Ascending aorta (tissue), 2 donors: ENCODE measurements at regions not wholly inside any gene's neighbourhood (a gene's known extent, or its start where the extent isn't known, plus 50 kb on each side); places are given as distances from the start of the nearest gene placed in this dataset.

Experiments
- DNase-seq, 2 donors: peaks; one replicate each; pipeline ENCODE4 v3.0.0-alpha.2; 2019; ENCODE audit warnings: low spot score in 2 of 2
- H3K27ac ChIP-seq, 2 donors: fragments of 200-600 bp; sonication (generic); one replicate each; pipeline ENCODE4 v1.5.1; 2016 to 2017; ENCODE audit warnings: mild to moderate bottlenecking in 1 of 2
- H3K27me3 ChIP-seq: fragments of 200-600 bp; sonication (generic); one replicate; pipeline ENCODE4 v1.5.1; 2017
- H3K36me3 ChIP-seq, 2 donors: fragments of 200-600 bp; sonication (generic); one replicate each; pipeline ENCODE4 v1.5.1; 2016
- H3K4me1 ChIP-seq, 2 donors: fragments of 200-600 bp; sonication (generic); one replicate each; pipeline ENCODE4 v1.5.1; 2016 to 2017; ENCODE audit warnings: mild to moderate bottlenecking in 1 of 2
- H3K4me3 ChIP-seq, 2 donors: fragments of 200-600 bp; sonication (generic); one replicate each; pipeline ENCODE4 v1.5.1; 2016 to 2017; ENCODE audit warnings: mild to moderate bottlenecking in 1 of 2
- H3K9me3 ChIP-seq, 2 donors: fragments of 200-600 bp; sonication (generic); one replicate each; pipeline ENCODE4 v1.5.1; 2016
- CTCF ChIP-seq, 3 experiments: fragments of 200-600 bp in 2 of 3; fragments of 450-650 bp in 1 of 3; sonication (generic) in 2 of 3; IDR thresholded peaks; one replicate each; pipeline ENCODE4 v1.5.1; 2016 to 2019; ENCODE audit warnings: antibody characterized with exemption in 3 of 3, mild to moderate bottlenecking in 1 of 3, moderate library complexity in 1 of 3
- intact Hi-C: fragments of 100-400 bp; cut with DNase I; formaldehyde crosslinking; loops from one replicate; pipeline ENCODE4 v1.15.1; 2023

DNA sequence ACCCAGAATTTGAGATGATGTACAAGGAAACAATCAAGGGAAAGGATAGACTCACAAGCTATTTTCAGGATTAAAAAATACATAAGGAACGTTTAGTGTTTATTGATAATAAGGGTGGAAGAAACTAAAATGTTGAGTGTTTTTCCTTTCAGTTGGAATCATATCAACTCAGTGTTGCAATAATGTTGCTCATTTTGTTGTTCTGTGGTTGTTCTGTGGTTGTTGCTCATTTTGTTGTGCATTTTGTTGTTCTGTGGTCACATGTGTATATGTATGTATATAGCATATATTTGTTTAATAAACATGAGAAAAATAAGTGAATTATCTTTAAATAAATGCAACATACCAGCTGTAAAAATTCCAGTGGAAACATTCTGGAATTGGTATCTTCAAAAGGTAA is 262.4 kb upstream of the SPRY2 start:
- Histone ChIP-seq H3K27me3 (no peaks in the 10 kb centered on the region), H3K4me3 (no peak overlapping the region)
- no peak for TF ChIP-seq CTCF (IDR thresholded peaks at IDR 0.05)

GRCh38 chr13:80599765-80600164 is 258.8 kb upstream of the SPRY2 start:
- intact Hi-C loops = no loop called here
- Histone ChIP-seq H3K27me3 (no peaks in the 10 kb centered on the region), H3K4me3 (no peak overlapping the region), H3K4me1 (no peaks in the 10 kb centered on the region), H3K27ac (no peak overlapping the region), H3K36me3 (no peaks in the 10 kb centered on the region), H3K9me3 (no peaks in the 10 kb centered on the region)
- no peak for DNase-seq
- no peak for TF ChIP-seq CTCF (IDR thresholded peaks at IDR 0.05)

More for the DNA sequence above, 262.4 kb upstream of the SPRY2 start:
- Histone ChIP-seq H3K9me3 (no peaks in the 10 kb centered on the region), H3K36me3 (no peaks in the 10 kb centered on the region), H3K4me1 (no peaks in the 10 kb centered on the region), H3K27ac (no peak overlapping the region)
- intact Hi-C loops = no loop called here
- DNase-seq = no peak

DNA sequence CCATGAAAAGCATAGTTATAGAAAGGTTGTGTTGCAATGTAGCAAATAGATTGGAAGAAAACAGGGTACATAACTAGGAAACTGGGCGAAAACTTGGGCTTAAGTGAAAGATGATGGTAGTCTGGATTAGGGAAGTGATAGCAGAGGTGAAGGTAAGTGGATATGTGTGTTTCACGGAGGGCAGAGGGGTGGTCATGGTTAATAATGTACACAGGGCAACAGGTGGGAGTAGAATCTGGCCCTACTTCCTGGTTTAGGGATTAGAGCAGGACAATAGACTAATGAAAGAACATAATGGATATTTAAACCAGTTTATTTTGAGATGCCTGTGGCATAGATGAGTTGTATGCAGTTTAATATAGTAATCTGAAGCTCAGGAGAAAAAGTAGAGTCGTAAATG is 257.3 kb upstream of the SPRY2 start:
- no peaks in the 10 kb centered on the region for H3K36me3 ChIP-seq
- no peak overlapping the region for H3K27ac ChIP-seq
- no peak for TF ChIP-seq CTCF (IDR thresholded peaks at IDR 0.05)
- H3K4me1 ChIP-seq = no peaks in the 10 kb centered on the region
- no peaks in the 10 kb centered on the region for H3K9me3 ChIP-seq
- no peak overlapping the region for H3K4me3 ChIP-seq
- DNase-seq = no peak
- intact Hi-C loops = no loop called here
- no peaks in the 10 kb centered on the region for H3K27me3 ChIP-seq

GRCh38 chr13:80591976-80592740 is 251.2 kb upstream of the SPRY2 start:
- no peaks in the 10 kb centered on the region for H3K36me3 ChIP-seq
- intact Hi-C loops = no loop called here
- H3K27me3 ChIP-seq = no peaks in the 10 kb centered on the region
- H3K4me3 ChIP-seq = no peak overlapping the region
- no peak for DNase-seq
- H3K4me1 ChIP-seq = no peaks in the 10 kb centered on the region
- no peak for TF ChIP-seq CTCF (IDR thresholded peaks at IDR 0.05)
- H3K9me3 ChIP-seq = peaks cover 0 to 5% of the 10 kb centered on the region in 2 donors
- H3K27ac ChIP-seq = no peak overlapping the region

DNA sequence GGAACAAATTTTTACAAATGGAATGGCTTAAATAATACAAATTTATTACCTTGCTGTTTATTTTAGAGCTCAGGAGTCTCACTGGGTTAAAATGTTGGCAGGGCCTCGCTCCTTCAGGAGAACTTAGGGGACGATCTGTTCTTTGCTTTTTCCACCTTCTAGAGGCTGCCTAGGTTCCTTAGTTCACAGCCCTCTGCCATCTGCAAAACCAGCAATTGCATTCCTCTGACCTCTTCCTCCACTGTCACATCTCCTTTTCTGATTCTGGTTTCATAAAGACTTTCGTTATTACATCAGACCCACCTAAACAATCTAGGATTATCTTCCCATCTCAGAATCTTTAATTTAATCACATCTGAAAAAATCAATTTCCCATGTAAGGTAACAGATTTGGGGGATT is 249.6 kb upstream of the SPRY2 start:
- Histone ChIP-seq H3K9me3 (peaks cover 0 to 5% of the 10 kb centered on the region in 2 donors), H3K4me1 (no peaks in the 10 kb centered on the region), H3K27ac (no peak overlapping the region), H3K27me3 (no peaks in the 10 kb centered on the region), H3K4me3 (no peak overlapping the region), H3K36me3 (no peaks in the 10 kb centered on the region)
- TF ChIP-seq CTCF (IDR thresholded peaks at IDR 0.05) = no peak
- intact Hi-C loops = no loop called here
- no peak for DNase-seq
